ENCODE measurements at regions not wholly inside any gene's neighbourhood (a gene's known extent, or its start where the extent isn't known, plus 50 kb on each side); places are given as distances from the start of the nearest gene placed in this dataset.

DNA sequence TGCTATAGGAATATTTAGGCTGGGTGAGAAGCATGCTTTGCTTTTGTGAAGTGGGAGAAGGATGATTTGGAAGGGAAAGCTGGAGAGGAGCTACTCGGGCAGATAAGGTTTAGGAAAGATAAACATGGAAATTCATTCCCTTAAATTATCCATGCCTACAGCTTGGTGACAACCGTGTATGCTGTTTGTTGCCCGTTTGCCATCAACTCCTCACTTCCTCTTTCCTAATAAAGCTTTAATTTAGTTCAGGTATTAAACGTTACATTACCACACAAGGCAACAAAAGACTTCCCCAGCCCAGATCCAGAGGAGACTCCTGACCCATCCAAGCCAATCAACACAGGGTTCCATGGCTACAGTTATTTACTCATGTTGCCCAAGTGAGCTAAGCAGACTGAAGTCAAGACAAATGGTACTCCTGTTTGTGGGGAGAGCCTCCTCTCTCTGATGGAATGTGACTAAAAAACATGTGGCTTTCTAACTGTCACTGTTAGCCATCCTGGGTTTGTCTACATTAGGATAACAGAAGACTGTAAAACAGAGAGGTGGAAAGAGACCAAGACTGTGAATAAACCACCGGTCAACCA lies 101.7 kb upstream of the GRAMD1B start:
- TF ChIP-seq POLR2A (IDR thresholded peaks at IDR 0.05), result no peak
- TF ChIP-seq, protein P1, sequence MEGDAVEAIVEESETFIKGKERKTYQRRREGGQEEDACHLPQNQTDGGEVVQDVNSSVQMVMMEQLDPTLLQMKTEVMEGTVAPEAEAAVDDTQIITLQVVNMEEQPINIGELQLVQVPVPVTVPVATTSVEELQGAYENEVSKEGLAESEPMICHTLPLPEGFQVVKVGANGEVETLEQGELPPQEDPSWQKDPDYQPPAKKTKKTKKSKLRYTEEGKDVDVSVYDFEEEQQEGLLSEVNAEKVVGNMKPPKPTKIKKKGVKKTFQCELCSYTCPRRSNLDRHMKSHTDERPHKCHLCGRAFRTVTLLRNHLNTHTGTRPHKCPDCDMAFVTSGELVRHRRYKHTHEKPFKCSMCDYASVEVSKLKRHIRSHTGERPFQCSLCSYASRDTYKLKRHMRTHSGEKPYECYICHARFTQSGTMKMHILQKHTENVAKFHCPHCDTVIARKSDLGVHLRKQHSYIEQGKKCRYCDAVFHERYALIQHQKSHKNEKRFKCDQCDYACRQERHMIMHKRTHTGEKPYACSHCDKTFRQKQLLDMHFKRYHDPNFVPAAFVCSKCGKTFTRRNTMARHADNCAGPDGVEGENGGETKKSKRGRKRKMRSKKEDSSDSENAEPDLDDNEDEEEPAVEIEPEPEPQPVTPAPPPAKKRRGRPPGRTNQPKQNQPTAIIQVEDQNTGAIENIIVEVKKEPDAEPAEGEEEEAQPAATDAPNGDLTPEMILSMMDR (IDR thresholded peaks at IDR 0.05), result no peak

Data from adrenal gland (tissue), 5 donors.